ENCODE measurements at regions not wholly inside any gene's neighbourhood (a gene's known extent, or its start where the extent isn't known, plus 50 kb on each side); places are given as distances from the start of the nearest gene placed in this dataset.

DNA sequence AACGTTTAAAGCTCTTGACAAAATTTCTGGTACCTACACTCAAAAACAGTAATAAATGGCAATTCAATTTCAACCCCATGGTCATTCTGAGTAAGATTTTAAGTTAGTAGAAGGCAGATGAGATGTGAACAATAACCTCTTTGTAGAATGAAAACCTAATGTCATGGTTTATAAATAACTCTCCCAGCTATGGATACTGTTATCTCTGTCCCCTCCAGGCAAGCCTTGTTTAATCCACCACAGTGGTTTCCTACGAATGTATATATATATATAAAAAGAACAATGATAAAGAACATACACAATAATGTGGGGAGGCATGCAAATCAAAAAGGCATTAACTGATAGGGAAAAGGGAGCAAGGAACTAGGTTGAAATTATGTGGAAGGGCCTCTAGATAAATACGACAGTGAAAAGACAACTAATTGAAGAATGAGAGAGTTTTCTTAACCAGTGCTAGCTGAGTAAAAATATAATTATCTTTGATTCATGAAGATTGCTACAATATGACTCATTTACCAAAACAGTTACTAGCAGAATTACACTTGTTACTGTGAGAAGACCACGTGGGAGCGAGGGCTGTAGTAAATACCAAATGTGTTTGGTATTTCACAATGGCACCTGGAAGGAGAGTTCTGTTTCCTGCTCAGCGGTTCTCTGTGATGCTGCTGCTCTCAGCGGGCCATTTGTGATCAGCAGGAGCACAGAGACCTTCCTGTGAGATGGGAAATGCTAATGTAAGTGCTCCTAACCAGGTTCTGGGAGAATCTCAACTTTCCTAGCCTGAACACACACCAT is 173.7 kb downstream of the MBOAT1 start:
- Histone ChIP-seq H4K5ac (ENCODE audit: low read length) (no peak overlapping the region), H3K27me3 (ENCODE audit: insufficient read depth, low read length, poor library complexity) (no peaks in the 10 kb centered on the region), H2BK120ac (ENCODE audit: low read depth, low read length) (no peak overlapping the region), H3K36me3 (ENCODE audit: control insufficient read depth, insufficient read depth, low read length) (no peaks in the 10 kb centered on the region), H3K23ac (ENCODE audit: low read length) (no peak overlapping the region), H4K8ac (ENCODE audit: low read depth, low read length) (no peak overlapping the region), H3K9ac (ENCODE audit: low read length) (no peak overlapping the region), H3K18ac (ENCODE audit: low read length) (no peak overlapping the region), H3K4me1 (ENCODE audit: control insufficient read depth, low read depth, low read length) (no peaks in the 10 kb centered on the region), H3K56ac (ENCODE audit: low read length) (no peak overlapping the region), H3K4ac (ENCODE audit: low read depth, low read length) (no peak overlapping the region), H2BK15ac (replicated peaks; ENCODE audit: low read depth) (no peak overlapping the region), H3K4me3 (ENCODE audit: low read length) (no peak overlapping the region), H3K4me2 (ENCODE audit: low read length) (no peak overlapping the region), H3K27ac (ENCODE audit: low read depth, low read length) (no peak overlapping the region), H2BK5ac (ENCODE audit: low read length) (no peak overlapping the region), H3K79me2 (ENCODE audit: control insufficient read depth, insufficient read depth, low read length) (no peaks in the 10 kb centered on the region), H3K79me1 (ENCODE audit: low read length) (no peaks in the 10 kb centered on the region), H2AK5ac (ENCODE audit: low read length) (no peak overlapping the region)
- DNase-seq, result peak; percentile 54
- no CpG with 5 or more reads among the region's 7 CpGs for WGBS (ENCODE audit: extremely low coverage, insufficient coverage, low lambda C conversion rate)

DNA sequence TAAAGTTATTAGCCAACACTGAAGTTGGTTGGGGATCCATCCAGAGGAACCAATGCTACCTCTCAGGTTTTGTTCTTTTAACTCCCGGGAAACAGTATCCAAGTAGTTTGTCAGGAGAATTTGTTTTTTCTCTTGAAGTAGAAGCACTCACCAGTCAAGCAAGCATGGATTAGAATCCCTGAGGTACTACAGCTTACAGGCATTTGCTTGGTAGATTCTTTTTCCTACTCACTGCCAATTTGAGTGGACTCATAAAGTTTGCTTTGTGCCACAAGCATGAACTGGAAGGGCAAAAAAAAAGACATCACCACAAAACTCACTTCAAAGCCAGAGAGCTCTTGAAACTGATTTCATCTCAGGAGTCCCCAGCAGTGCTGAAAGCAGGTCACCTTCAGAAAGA is 167.4 kb downstream of the MBOAT1 start:
- Histone ChIP-seq H3K56ac (ENCODE audit: low read length) (no peak overlapping the region), H2BK120ac (ENCODE audit: low read depth, low read length) (no peak overlapping the region), H3K4me3 (ENCODE audit: low read length) (no peak overlapping the region), H3K79me1 (ENCODE audit: low read length) (no peaks in the 10 kb centered on the region), H2BK15ac (replicated peaks; ENCODE audit: low read depth) (no peak overlapping the region), H2AK5ac (ENCODE audit: low read length) (no peak overlapping the region), H3K18ac (ENCODE audit: low read length) (no peak overlapping the region), H3K23ac (ENCODE audit: low read length) (no peak overlapping the region), H3K27me3 (ENCODE audit: insufficient read depth, low read length, poor library complexity) (no peaks in the 10 kb centered on the region), H3K9ac (ENCODE audit: low read length) (no peak overlapping the region), H4K5ac (ENCODE audit: low read length) (no peak overlapping the region), H3K79me2 (ENCODE audit: control insufficient read depth, insufficient read depth, low read length) (no peaks in the 10 kb centered on the region), H3K27ac (ENCODE audit: low read depth, low read length) (no peak overlapping the region), H2BK5ac (ENCODE audit: low read length) (no peak overlapping the region), H3K4ac (ENCODE audit: low read depth, low read length) (no peak overlapping the region), H3K36me3 (ENCODE audit: control insufficient read depth, insufficient read depth, low read length) (no peaks in the 10 kb centered on the region), H3K4me1 (ENCODE audit: control insufficient read depth, low read depth, low read length) (no peaks in the 10 kb centered on the region), H3K4me2 (ENCODE audit: low read length) (no peak overlapping the region), H4K8ac (ENCODE audit: low read depth, low read length) (no peak overlapping the region)
- WGBS (ENCODE audit: extremely low coverage, insufficient coverage, low lambda C conversion rate), result no CpG with 5 or more reads among the region's 1 CpG
- DNase-seq, result no peak

Data from mesendoderm (in vitro differentiated cells).